ENCODE measurements at regions not wholly inside any gene's neighbourhood (a gene's known extent, or its start where the extent isn't known, plus 50 kb on each side); places are given as distances from the start of the nearest gene placed in this dataset.
"Not testable (repeated sequence)": the region's sequence is repeated elsewhere in the genome, so short reads cannot be mapped to it uniquely, and the experiment has no call there.

DNA sequence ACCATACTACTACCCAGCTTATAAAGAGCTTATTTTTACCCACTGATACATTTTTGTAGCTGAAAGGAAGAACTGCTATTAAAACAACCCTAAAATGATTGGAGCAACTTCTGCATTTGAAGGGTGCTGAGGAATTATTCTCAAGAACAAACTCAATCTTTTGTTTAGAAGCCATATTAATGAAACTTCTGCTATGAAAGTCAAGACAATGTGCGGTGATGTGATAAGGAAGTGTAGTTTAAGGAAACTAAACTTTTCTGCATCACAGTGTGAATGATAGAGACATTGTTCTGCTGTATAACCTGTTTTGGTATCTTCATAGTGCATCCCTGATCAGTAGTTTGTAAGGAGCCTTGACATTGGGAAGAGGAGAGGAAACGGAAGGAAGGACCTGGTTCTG is 408.5 kb downstream of the TMEM38B start:
- Histone ChIP-seq H3K9me3 (no peaks in the 10 kb centered on the region), H3K36me3 (no peaks in the 10 kb centered on the region), H3K27me3 (no peaks in the 10 kb centered on the region), H3K4me1 (no peaks in the 10 kb centered on the region), H3K27ac (no peak overlapping the region), H3K4me3 (no peak overlapping the region)
- DNase-seq = no peak
- FAIRE-seq = no peak
- 72 to 81% methylated on average over 2 of the region's 2 CpGs for WGBS, 2 donors
- intact Hi-C loops (cut with DNase I) = no loop called here
- no peak for ATAC-seq
- TF ChIP-seq, protein P1, sequence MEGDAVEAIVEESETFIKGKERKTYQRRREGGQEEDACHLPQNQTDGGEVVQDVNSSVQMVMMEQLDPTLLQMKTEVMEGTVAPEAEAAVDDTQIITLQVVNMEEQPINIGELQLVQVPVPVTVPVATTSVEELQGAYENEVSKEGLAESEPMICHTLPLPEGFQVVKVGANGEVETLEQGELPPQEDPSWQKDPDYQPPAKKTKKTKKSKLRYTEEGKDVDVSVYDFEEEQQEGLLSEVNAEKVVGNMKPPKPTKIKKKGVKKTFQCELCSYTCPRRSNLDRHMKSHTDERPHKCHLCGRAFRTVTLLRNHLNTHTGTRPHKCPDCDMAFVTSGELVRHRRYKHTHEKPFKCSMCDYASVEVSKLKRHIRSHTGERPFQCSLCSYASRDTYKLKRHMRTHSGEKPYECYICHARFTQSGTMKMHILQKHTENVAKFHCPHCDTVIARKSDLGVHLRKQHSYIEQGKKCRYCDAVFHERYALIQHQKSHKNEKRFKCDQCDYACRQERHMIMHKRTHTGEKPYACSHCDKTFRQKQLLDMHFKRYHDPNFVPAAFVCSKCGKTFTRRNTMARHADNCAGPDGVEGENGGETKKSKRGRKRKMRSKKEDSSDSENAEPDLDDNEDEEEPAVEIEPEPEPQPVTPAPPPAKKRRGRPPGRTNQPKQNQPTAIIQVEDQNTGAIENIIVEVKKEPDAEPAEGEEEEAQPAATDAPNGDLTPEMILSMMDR (IDR thresholded peaks at IDR 0.05) = no peak

DNA sequence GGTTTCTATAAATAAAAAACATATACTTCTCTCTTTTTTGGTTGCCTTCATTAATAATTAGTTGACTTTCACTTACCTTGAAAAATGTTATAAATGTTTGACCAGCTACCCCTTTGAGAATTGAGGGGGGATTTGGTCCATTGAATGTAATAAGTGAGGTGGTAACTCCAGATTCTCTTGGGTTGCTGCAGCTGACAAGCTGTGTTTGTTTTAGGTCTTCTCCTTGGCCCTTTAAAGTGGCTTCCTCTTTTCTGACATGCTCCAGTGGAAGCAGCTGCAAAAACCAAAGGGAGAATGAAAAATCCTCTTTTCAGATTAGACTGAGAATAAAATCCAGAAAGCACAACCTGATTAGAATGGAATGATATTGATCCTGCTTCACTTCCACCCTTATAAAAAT is 410.5 kb downstream of the TMEM38B start:
- ATAC-seq (no peak), FAIRE-seq (no peak), DNase-seq (no peak)
- intact Hi-C loops (cut with DNase I) = no loop called here
- Histone ChIP-seq H3K27ac (no peak overlapping the region), H3K4me3 (no peak overlapping the region), H3K27me3 (no peaks in the 10 kb centered on the region), H3K4me1 (no peaks in the 10 kb centered on the region), H3K36me3 (no peaks in the 10 kb centered on the region), H3K9me3 (no peaks in the 10 kb centered on the region)
- TF ChIP-seq, protein P1 (IDR thresholded peaks at IDR 0.05) = no peak

DNA sequence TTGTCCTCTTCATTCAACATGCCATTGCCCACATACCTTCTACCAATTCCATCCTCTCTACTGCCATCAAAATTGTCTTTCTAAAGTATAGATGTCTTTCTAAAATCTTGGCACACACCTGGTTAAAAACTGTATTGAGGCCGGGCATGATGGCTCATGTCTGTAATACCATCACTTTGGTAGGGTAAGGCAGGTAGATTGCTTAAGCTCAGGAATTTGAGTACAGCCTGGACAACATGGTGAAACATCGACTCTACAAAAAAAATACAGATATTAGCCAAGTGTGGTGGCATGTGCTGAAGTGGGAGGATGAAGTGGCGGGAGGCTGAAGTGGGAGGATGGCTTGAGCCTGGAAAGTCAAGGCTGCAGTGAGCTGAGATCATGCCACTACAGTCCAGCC is 412.1 kb downstream of the TMEM38B start:
- TF ChIP-seq, protein P1 (IDR thresholded peaks at IDR 0.05) = no peak
- no peak overlapping the region for H3K27ac ChIP-seq
- DNase-seq (no peak), FAIRE-seq (no peak), ATAC-seq (no peak)
- intact Hi-C loops (cut with DNase I) = no loop called here
- H3K4me1 ChIP-seq = no peaks in the 10 kb centered on the region
- no peaks in the 10 kb centered on the region for H3K27me3 ChIP-seq
- no peaks in the 10 kb centered on the region for H3K36me3 ChIP-seq
- WGBS, 2 donors = 67 to 80% methylated on average over 3 of the region's 3 CpGs
- H3K9me3 ChIP-seq = no peaks in the 10 kb centered on the region
- no peak overlapping the region for H3K4me3 ChIP-seq

DNA sequence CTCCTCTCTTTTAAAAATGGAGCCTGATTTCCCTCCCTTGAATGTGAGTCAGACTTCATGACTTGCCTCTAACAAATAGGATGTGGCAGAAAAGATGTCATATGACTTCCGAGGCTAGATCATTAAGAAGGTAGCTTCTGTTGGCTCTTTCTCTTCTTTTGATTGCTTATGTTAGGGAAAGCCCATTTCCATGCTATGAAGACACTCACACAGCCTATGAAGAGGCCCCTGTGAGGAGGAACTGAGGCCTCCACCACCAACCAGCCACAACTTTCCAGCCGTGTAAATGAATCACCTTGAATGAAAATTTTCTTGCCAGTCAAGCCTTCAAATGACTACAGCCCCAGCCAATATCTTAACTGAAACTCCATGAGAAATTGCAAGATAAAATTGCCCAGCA is 413.4 kb downstream of the TMEM38B start:
- 42 to 51% methylated on average over 2 of the region's 2 CpGs for WGBS, 2 donors
- intact Hi-C loops (cut with DNase I) = no loop called here

DNA sequence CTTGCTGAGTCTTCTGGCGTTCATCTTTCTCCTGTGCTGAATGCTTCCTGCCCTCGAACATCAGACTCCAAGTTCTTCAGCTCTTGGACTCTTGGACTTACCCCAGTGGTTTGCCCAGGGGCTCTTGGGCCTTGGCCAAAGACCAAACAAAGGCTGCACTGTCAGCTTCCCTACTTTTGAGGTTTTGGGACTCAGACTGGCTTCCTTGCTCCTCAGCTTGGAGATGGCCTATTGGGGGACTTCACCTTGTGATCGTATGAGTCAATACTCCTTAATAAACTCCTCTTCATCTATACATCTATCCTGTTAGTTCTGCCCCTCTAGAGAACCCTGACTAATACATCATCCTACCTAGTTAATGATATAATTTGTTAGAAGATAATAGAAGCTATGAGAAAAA is 415.4 kb downstream of the TMEM38B start:
- FAIRE-seq; H3K27me3 ChIP-seq; DNase-seq; ATAC-seq; H3K27ac ChIP-seq; H3K4me1 ChIP-seq; intact Hi-C loops (cut with DNase I); H3K36me3 ChIP-seq; H3K9me3 ChIP-seq; H3K4me3 ChIP-seq: not testable (repeated sequence)
- 59 to 61% methylated on average over 3 of the region's 3 CpGs for WGBS, 2 donors

More for the DNA sequence above, 413.4 kb downstream of the TMEM38B start:
- ATAC-seq = no peak
- no peaks in the 10 kb centered on the region for H3K27me3 ChIP-seq
- no peaks in the 10 kb centered on the region for H3K4me1 ChIP-seq
- DNase-seq = no peak
- H3K9me3 ChIP-seq = no peaks in the 10 kb centered on the region
- FAIRE-seq = no peak
- TF ChIP-seq, protein P1 (IDR thresholded peaks at IDR 0.05) = no peak
- H3K27ac ChIP-seq = no peak overlapping the region
- H3K4me3 ChIP-seq = no peak overlapping the region
- no peaks in the 10 kb centered on the region for H3K36me3 ChIP-seq

DNA sequence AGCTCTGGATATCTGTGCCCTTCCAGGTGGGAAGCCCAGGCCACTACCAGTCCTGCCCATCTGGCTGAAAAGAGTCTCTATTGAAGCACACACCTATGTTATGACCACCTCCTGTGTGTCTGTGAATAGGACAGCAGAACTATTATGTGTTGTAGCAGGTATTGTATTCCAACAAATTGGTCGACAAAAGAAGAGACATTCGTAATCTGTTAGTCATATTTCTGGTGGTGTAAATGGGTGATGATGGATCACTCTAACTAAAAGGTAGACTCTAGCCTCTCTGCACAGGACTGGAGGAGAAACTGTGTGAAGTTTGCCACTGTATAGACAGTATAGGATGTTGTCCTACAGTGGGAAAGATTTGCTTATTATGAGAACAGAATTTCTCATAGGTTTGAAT is 416.1 kb downstream of the TMEM38B start:
- H3K4me3 ChIP-seq = no peak overlapping the region
- H3K27me3 ChIP-seq = no peaks in the 10 kb centered on the region
- no peak for DNase-seq
- no peak overlapping the region for H3K27ac ChIP-seq
- H3K9me3 ChIP-seq = no peaks in the 10 kb centered on the region
- no peaks in the 10 kb centered on the region for H3K36me3 ChIP-seq
- whole genome bisulfite sequencing, 2 donors = 76 to 89% methylated on average over 2 of the region's 2 CpGs
- TF ChIP-seq, protein P1 (IDR thresholded peaks at IDR 0.05) = no peak
- no peaks in the 10 kb centered on the region for H3K4me1 ChIP-seq
- intact Hi-C loops (cut with DNase I) = no loop called here
- no peak for ATAC-seq
- no peak for FAIRE-seq
